Liver (tissue), 8 donors: ENCODE measurements at regions not wholly inside any gene's neighbourhood (a gene's known extent, or its start where the extent isn't known, plus 50 kb on each side); places are given as distances from the start of the nearest gene placed in this dataset.

ENCODE experiments used
- DNase-seq: peaks from one replicate; pipeline ENCODE4 v3.0.0-alpha.2; 2017; ENCODE audit warnings: low spot score
- H3K27ac ChIP-seq, 2 donors: one replicate each; pipeline ENCODE4 v1.7.0; 2013; ENCODE audit warnings: inconsistent platforms in 2 of 2, low read length in 2 of 2, control low read depth in 1 of 2, low read depth in 1 of 2, mild to moderate bottlenecking in 1 of 2
- H3K27me3 ChIP-seq, 4 donors: one replicate each; pipeline versions ENCODE4 v1.6.1 to v1.7.0; 2013; ENCODE audit warnings: low read length in 3 of 4, inconsistent platforms in 1 of 4, mild to moderate bottlenecking in 1 of 4, moderate library complexity in 1 of 4; ENCODE audit not compliant: control insufficient read depth in 4 of 4, insufficient read depth in 4 of 4
- H3K36me3 ChIP-seq, 4 donors: one replicate each; pipeline versions ENCODE4 v1.6.1 to v1.7.0; 2013; ENCODE audit warnings: low read length in 3 of 4, mild to moderate bottlenecking in 3 of 4, low read depth in 1 of 4, moderate library complexity in 1 of 4; ENCODE audit not compliant: control insufficient read depth in 4 of 4, insufficient read depth in 3 of 4
- H3K4me1 ChIP-seq, 4 donors: one replicate each; pipeline versions ENCODE4 v1.6.1 to v1.7.0; 2013; ENCODE audit warnings: low read length in 3 of 4, mild to moderate bottlenecking in 3 of 4, moderate library complexity in 1 of 4; ENCODE audit not compliant: control insufficient read depth in 4 of 4, insufficient read depth in 4 of 4
- H3K4me3 ChIP-seq, 3 donors: one replicate each; pipeline versions ENCODE4 v1.6.1 to v1.7.0; 2013; ENCODE audit warnings: low read length in 3 of 3, control low read depth in 1 of 3, low read depth in 1 of 3, mild to moderate bottlenecking in 1 of 3
- H3K9ac ChIP-seq, 2 donors: one replicate each; pipeline ENCODE4 v1.7.0; 2013; ENCODE audit warnings: low read length in 2 of 2, mild to moderate bottlenecking in 2 of 2, moderate library complexity in 2 of 2, control low read depth in 1 of 2, low read depth in 1 of 2
- H3K9me3 ChIP-seq, 4 donors: one replicate each; pipeline versions ENCODE4 v1.6.1 to v1.7.0; 2013; ENCODE audit warnings: low read length in 3 of 4; ENCODE audit not compliant: control insufficient read depth in 4 of 4
- ATF3 ChIP-seq: IDR thresholded peaks from 2 replicates; pipeline ENCODE4 v1.6.1; 2016; ENCODE audit warnings: antibody characterized with exemption
- CTCF ChIP-seq: fragments of 150-350 bp; IDR thresholded peaks from 2 replicates; pipeline ENCODE4 v1.5.1; 2017; ENCODE audit warnings: improper control_type of control experiment, low read depth, low read length; ENCODE audit not compliant: missing input control
- EGR1 ChIP-seq, 2 donors: IDR thresholded peaks; 2 replicates each; pipeline ENCODE4 v1.6.1; 2016 to 2018; ENCODE audit warnings: antibody characterized with exemption in 2 of 2, low read depth in 2 of 2
- FOXA1 ChIP-seq: IDR thresholded peaks from 2 replicates; pipeline ENCODE4 v1.6.1; 2016; ENCODE audit warnings: antibody characterized with exemption
- GABPA ChIP-seq, 2 donors: IDR thresholded peaks in 1 of 2; conservative IDR thresholded peaks in 1 of 2; 2 replicates each; pipeline ENCODE4 v1.6.1; 2016; ENCODE audit warnings: antibody characterized with exemption in 2 of 2, mild to moderate bottlenecking in 1 of 2, moderate library complexity in 1 of 2
- HNF4A ChIP-seq, 2 donors: conservative IDR thresholded peaks; 2 replicates each; pipeline ENCODE4 v1.6.1; 2016; ENCODE audit warnings: antibody characterized with exemption in 2 of 2, mild to moderate bottlenecking in 2 of 2
- HNF4G ChIP-seq: IDR thresholded peaks from 2 replicates; pipeline ENCODE4 v1.6.1; 2016; ENCODE audit warnings: antibody characterized with exemption
- JUND ChIP-seq, 2 donors: IDR thresholded peaks; 2 replicates each; pipeline ENCODE4 v1.6.1; 2016; ENCODE audit warnings: antibody characterized with exemption in 2 of 2
- NR2F2 ChIP-seq: IDR thresholded peaks from 2 replicates; pipeline ENCODE4 v1.6.1; 2016; ENCODE audit warnings: antibody characterized with exemption
- RAD21 ChIP-seq, 2 donors: IDR thresholded peaks; 2 replicates each; pipeline ENCODE4 v1.6.1; 2016; ENCODE audit warnings: antibody characterized with exemption in 2 of 2, mild to moderate bottlenecking in 2 of 2
- RXRA ChIP-seq, 2 donors: IDR thresholded peaks; 2 replicates each; pipeline ENCODE4 v1.6.1; 2017 to 2018; ENCODE audit warnings: antibody characterized with exemption in 2 of 2, mild to moderate bottlenecking in 1 of 2
- SP1 ChIP-seq: IDR thresholded peaks from 2 replicates; pipeline ENCODE4 v1.6.1; 2018; ENCODE audit warnings: antibody characterized with exemption, mild to moderate bottlenecking
- TAF1 ChIP-seq: conservative IDR thresholded peaks from 2 replicates; pipeline ENCODE4 v1.6.1; 2016; ENCODE audit warnings: antibody characterized with exemption, mild to moderate bottlenecking
- YY1 ChIP-seq: IDR thresholded peaks from 2 replicates; pipeline ENCODE4 v1.6.1; 2016; ENCODE audit warnings: antibody characterized with exemption, mild to moderate bottlenecking
- ZBTB33 ChIP-seq: IDR thresholded peaks from 2 replicates; pipeline ENCODE4 v1.6.1; 2016; ENCODE audit warnings: antibody characterized with exemption
- WGBS: extraction: QIAGEN DNeasy Blood & Tissue Kit; methylation state at CpG from one replicate; pipeline ENCODE4 v1.1.7; 2013; 5-methylcytosine and 5-hydroxymethylcytosine counted together
- TF ChIP-seq, protein P1 (sequence below): IDR thresholded peaks from 2 replicates; pipeline ENCODE4 v1.6.1; 2016; ENCODE audit warnings: antibody characterized with exemption, mild to moderate bottlenecking
- TF ChIP-seq, protein P2 (sequence below): IDR thresholded peaks from 2 replicates; pipeline ENCODE4 v1.6.1; 2016; ENCODE audit warnings: antibody characterized with exemption
- donor health status: healthy.
- donor health status: healthy.
- donor health status: healthy.
- donor health status: healthy.
- donor health status: healthy.

GRCh38 chr1:243917863-243918565 lies 68.0 kb upstream of the AKT3 start:
- no peaks in the 10 kb centered on the region for H3K9me3 ChIP-seq
- no peak for DNase-seq

DNA sequence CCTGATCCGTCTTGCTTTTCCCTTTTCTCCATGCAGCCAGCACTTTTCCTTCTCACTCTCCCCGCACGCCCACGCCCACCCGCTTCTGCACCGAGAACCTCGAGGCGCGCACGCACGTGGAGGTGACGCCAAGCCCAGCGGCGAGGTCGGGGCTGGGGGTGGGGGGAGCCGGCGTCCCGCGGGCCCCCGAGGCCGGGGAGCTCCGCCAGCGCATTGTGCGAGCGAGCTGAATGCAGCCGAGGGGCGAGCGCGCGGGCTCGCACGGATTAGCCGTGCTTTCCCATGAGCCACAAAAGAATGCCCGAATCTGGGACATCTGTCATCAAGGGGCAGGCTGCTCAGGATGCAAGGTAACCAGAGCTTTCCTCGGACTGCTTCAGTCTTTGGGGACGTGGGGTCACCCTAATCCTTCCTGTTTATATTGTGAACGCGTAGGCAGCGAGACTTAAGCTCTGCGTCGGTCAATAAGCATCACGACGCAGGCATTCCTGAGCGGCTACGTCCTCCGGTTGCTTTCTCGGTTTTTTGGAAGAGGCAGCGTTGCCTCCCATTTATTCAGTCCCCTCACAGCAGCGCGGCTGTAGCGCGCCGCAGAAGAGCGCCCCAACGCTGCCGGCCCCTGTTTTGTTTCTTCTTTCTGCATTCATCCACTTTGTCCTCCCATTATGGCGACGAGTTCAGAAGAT lies 67.3 kb upstream of the AKT3 start:
- H3K27ac ChIP-seq, result no peak overlapping the region
- 4% methylated on average over 58 of the region's 58 CpGs for WGBS
- H3K27me3 ChIP-seq, result peaks cover 0 to 22% (median 2%) of the 10 kb centered on the region in 4 donors
- H3K9me3 ChIP-seq, result no peaks in the 10 kb centered on the region
- peaks cover 4 to 13% (median 9%) of the 10 kb centered on the region in 4 donors for H3K4me1 ChIP-seq
- DNase-seq, result no peak
- peak overlapping the region in 2 of 3 donors; percentile 1 to 28 for H3K4me3 ChIP-seq
- no peak overlapping the region for H3K9ac ChIP-seq
- no peaks in the 10 kb centered on the region for H3K36me3 ChIP-seq
- TF ChIP-seq RAD21 (IDR thresholded peaks at IDR 0.05), result no peak
- TF ChIP-seq HNF4G, result no peak
- no peak for TF ChIP-seq SP1
- TF ChIP-seq EGR1 (IDR thresholded peaks at IDR 0.05; ENCODE audit: low read depth in 2 of 2), result no peak
- TF ChIP-seq ATF3, result no peak
- no peak for TF ChIP-seq YY1
- TF ChIP-seq, protein P1, sequence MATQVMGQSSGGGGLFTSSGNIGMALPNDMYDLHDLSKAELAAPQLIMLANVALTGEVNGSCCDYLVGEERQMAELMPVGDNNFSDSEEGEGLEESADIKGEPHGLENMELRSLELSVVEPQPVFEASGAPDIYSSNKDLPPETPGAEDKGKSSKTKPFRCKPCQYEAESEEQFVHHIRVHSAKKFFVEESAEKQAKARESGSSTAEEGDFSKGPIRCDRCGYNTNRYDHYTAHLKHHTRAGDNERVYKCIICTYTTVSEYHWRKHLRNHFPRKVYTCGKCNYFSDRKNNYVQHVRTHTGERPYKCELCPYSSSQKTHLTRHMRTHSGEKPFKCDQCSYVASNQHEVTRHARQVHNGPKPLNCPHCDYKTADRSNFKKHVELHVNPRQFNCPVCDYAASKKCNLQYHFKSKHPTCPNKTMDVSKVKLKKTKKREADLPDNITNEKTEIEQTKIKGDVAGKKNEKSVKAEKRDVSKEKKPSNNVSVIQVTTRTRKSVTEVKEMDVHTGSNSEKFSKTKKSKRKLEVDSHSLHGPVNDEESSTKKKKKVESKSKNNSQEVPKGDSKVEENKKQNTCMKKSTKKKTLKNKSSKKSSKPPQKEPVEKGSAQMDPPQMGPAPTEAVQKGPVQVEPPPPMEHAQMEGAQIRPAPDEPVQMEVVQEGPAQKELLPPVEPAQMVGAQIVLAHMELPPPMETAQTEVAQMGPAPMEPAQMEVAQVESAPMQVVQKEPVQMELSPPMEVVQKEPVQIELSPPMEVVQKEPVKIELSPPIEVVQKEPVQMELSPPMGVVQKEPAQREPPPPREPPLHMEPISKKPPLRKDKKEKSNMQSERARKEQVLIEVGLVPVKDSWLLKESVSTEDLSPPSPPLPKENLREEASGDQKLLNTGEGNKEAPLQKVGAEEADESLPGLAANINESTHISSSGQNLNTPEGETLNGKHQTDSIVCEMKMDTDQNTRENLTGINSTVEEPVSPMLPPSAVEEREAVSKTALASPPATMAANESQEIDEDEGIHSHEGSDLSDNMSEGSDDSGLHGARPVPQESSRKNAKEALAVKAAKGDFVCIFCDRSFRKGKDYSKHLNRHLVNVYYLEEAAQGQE, result no peak

More at GRCh38 chr1:243917863-243918565, 68.0 kb upstream of the AKT3 start:
- TF ChIP-seq JUND (IDR thresholded peaks at IDR 0.05) (no peak), RXRA (IDR thresholded peaks at IDR 0.05) (no peak), HNF4G (no peak), ZBTB33 (no peak), CTCF (no peak), ATF3 (no peak), NR2F2 (no peak), GABPA (IDR thresholded peaks at IDR 0.05 in 1 of 2, conservative IDR thresholded peaks at IDR 0.05 in 1 of 2) (no peak), RAD21 (IDR thresholded peaks at IDR 0.05) (no peak), HNF4A (conservative IDR thresholded peaks at IDR 0.05) (no peak), FOXA1 (no peak), TAF1 (no peak)
- TF ChIP-seq, protein P2, sequence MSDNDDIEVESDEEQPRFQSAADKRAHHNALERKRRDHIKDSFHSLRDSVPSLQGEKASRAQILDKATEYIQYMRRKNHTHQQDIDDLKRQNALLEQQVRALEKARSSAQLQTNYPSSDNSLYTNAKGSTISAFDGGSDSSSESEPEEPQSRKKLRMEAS, result no peak
- WGBS, result 27% methylated on average over 10 of the region's 10 CpGs
- H3K4me3 ChIP-seq, result peak overlapping the region in 2 of 3 donors; percentile 28 to 29
- no peak overlapping the region for H3K27ac ChIP-seq
- H3K9ac ChIP-seq, result no peak overlapping the region
- H3K4me1 ChIP-seq, result peaks cover 4 to 13% (median 9%) of the 10 kb centered on the region in 4 donors
- no peaks in the 10 kb centered on the region for H3K36me3 ChIP-seq
- H3K27me3 ChIP-seq, result peaks cover 0 to 21% (median 2%) of the 10 kb centered on the region in 4 donors
